Activated CD8-positive, alpha-beta memory T cell treated with anti-CD3 and anti-CD28 coated beads, Interleukin-2, amount 50 U/mL, for 48 hours (primary cell): ENCODE measurements at regions not wholly inside any gene's neighbourhood (a gene's known extent, or its start where the extent isn't known, plus 50 kb on each side); places are given as distances from the start of the nearest gene placed in this dataset.
"Not testable (repeated sequence)": the region's sequence is repeated elsewhere in the genome, so short reads cannot be mapped to it uniquely, and the experiment has no call there.

Experiments
- DNase-seq: peaks from one replicate; pipeline ENCODE4 v3.0.0-alpha.2; 2020

DNA sequence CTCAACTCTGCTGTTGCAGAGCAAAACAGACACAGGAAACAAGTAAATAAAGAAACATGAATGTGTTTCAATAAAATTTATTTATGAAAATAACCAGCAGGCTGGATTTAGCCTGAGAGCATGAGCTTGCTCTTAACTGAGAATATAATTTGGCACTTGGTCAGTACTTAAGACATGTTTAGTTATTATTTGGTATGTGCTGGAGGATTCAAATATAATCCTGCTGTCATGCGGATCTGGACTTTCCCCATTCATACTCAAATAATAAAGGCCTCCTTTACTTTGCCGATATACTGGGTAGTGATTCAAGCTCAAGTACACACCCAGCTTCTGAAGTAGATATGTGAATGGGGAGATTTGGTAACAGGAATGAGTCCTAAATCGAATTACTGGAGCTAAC is 465.5 kb upstream of the HS3ST1 start:
- DNase-seq = no peak

DNA sequence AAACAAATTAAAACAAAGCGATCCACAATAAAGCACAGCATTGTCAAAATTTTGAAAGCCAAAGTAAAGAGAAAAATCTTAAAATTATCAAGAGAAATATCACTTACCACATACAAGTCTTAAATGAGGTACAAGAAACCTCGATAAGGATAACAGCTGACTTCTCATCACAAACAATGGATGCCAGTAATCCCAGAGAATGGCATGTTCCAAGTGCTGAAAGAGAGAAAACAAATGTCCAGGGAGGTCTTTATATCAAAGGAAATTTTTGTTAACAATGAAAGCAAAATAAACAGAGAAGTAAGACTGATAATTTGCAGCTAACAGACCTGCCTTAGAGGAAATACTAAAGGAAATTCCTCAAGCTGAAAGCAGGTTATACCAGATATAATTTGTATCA is 460.4 kb upstream of the HS3ST1 start:
- DNase-seq = no peak

DNA sequence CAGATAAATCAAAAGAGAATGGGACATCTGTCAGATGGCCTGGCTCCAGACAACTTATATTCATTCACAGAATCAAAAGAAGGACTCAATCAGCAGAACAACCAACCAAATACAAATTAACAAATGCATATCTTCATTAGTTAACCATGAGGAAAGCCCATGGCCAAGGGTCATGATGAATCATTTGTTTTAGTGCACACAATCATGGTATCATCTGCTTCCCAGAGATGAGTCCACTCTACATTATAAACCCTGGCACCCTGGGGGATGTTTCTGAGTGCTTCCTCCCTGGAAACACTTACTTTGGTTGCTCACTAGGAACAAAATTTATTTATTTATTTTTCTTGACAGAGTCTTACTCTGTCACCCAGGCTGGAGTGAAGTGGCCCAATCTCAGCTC is 453.3 kb upstream of the HS3ST1 start:
- no peak for DNase-seq

DNA sequence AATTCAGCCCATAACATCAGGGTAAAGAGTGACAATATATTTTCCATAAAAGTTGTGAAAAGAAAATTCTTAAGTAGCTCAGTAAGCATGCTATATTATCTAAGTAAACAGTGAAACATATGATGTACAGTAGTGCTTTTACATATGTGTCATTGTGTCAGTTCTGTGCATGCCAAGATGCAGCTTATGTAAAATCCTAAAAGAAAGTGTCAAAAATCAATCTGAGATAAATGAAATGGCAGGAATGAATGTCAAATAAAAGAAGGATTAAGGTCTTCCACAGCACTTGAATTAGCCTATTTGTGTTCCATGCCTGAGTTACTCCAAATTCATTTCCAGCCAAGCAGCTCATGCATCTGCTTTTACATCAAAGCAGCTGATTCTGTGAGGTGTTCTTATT is 452.7 kb upstream of the HS3ST1 start:
- no peak for DNase-seq

DNA sequence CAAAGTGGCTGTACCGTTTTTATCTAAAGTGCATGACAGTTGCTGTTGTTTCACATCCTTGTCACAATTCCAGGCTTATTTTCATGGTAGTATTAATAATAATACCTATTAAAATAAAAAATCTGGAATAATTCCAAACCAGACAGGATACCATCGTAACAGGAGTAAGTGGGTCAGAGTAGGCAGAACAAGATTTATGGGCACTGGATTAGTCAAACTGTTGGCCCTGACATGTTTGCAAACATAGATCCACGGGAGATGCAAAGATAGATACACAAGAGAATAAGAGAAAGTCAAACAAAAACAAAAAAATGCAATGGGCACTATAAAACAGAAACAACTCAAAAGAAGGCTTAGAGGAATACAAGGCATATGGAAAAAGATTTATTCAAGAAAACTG is 449.5 kb upstream of the HS3ST1 start:
- no peak for DNase-seq

DNA sequence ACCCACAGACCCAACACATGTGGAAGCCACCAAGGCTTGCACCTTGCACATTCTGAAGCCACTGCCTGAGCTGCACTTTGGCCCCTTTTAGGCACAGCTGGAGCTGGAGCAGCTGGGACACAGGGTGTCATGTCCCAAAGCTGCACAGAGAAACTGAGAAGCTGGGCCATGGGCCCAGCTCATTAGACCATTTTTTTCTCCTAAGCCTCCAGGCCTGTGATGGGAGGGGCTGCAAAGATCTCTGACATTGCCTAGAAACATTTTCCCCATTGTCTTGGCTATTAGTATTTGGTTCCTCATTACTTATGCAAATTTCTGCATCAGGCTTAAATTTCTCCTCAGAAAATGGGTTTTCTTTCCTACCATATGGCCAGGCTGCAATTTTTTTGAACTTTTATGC is 447.4 kb upstream of the HS3ST1 start:
- no peak for DNase-seq

DNA sequence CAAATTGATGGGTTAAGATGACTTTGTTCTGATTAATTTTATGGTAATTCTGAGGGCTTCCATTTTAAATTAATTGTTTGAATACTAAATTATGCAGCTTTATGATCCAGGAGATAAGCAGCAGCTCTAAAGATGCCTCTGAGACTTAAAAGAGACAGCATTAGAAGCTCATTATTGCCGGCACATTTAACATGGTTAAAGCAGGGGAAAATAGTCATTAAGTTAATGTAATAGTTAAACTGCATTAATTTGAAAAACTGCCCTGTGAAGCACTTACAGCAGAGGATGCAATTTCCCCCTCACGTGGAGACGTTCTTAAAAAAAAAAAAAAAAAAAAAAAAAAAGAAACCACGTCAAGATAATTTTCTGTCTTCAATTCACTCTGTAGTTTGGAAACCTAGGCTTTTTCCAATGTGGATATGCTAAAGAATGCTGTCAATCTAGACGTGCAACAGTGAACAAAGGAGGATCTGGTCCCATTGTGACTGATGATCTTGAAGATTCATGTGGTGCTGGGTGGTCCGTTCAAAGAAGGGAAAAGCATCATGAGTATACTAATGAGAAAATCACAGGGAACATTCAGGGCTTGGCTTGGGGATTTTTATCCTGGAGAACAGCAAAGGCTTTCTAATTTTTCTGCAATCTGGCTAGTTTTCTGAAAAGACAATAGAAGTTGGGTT is 440.6 kb upstream of the HS3ST1 start:
- no peak for DNase-seq

DNA sequence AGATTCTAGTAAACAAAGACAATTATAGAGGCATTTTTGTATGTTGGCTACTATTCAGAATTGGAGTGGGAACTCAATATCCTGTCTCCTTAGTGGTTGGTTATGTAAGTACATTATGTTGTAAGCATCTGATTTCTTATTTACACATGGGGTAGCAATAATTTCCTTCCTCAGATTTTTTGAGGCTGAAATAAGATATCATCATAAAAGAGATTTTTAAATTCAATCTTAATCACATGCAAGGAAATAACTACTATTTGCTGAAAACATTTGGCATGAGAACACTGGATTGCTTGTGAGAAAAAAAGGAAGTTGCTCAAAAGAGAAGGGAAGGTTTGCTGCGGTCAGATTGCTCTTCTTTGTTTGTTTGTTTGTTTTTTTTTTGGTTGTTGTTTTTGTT is 437.7 kb upstream of the HS3ST1 start:
- no peak for DNase-seq

DNA sequence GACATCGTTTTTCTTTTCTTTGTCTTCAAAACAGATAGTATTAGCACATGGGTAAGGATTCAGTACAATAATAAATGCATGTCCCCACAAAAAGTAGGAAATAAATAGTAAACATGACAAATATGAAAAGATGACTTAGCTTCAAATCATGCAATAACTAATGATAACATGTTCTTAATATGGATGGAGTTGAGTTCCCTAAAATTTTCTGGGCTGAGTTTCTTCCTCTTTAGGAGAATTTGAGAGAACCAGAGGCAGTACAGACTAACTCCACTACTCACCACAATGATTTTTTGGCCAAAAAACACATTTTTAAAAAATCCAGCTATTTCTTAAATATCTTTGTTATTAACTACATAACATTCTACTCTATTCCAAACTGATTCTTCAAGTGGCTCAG is 432.3 kb upstream of the HS3ST1 start:
- no peak for DNase-seq

DNA sequence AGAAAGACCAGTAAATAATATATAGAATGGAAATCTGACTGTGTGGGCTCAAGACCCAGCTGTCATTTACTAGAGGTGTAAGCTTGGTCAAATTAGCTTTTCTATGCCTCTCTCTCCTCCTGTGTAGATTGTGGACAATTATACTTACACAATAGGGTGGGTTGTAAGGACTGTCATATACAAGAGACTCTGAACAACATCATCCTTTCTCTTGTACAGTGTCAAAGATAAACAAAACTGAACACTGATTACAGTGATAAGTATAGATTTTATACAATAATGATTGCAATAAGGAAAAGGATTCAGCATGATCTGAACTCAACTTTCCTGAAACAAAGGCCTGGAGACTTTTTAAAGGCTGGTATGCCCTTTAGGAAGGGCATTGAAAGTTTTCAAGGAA is 429.2 kb upstream of the HS3ST1 start:
- DNase-seq = no peak

DNA sequence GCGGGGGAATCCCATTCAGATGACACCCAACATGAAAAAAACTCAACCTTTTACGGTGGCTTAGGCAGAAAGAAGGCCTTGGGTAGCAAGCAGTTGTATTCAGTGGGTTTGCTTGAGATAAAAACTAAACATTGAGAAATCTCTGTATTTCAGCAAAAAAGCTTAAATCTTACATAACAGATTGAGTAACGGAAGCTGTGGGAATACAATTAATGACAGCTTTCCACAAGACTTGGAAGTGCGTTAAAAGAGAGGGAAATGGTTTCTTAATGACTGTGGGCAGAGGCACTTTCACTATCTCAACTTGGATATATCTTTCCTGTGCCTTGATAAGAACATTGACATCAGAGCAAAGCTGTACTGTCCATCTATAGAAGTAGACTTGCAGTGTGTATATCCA is 418.5 kb upstream of the HS3ST1 start:
- DNase-seq = no peak

DNA sequence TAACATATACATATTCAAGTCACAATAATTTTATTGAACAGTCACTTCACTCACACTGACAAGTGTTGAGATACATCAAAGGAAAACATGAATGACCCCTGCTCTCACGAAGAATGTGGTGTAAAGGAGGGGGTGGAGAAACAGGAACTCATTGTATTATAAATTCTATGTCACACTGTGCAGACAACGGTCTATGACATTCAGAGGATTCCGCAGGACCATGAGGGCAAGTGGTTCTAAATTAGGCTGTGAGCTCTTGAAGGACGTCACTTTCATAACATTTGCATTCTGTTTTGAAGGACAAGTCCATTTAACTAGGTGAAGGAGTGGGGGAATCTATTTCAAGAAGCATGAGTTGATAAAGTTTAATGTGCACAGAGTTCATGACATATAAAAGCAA is 415.2 kb upstream of the HS3ST1 start:
- no peak for DNase-seq

DNA sequence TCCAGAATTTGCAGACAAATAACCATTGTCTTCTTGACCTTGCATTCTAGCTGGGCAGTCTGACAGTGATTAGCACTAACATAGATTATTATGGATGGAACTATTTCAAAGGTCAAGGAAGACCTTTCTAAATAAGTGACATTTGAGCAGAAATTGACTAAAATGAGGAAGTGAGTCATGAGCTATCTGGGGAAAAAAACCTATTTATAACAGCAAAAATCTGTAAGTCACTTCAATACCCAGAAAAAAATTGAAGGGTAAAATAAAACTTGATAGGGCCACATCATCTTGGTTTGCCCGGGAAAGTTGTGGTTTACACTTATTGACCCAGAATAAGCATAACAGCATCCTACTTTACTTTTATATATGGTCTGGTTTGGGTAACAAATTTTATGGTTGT is 414.6 kb upstream of the HS3ST1 start:
- no peak for DNase-seq

DNA sequence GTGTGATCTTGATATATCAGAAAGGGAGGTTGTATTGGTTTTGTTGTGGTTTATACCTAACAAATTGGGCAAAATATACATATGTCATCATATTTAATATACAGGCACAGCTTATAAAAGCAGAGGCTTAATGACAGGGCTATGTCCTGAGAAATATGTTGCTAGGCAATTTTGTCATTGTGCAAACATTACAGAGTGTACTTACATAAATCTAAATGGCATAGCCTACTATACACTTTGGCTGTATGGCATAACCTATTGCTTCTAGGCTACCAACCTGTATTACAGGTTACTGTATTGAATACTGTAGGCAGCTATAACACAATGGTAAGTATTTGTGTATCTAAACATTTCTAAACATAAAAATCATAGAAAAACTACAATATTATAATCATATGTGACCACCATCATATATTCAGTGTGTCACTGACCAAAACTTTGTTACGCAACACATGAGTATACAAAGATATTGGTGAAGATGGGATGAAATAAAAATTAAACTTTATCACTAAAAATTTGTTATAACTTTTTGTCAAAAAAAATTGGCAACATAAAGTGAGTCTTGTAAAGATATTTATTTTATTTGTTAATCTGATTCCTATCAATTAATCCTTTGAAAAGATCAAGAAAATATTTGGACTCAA is 414.0 kb upstream of the HS3ST1 start:
- no peak for DNase-seq

DNA sequence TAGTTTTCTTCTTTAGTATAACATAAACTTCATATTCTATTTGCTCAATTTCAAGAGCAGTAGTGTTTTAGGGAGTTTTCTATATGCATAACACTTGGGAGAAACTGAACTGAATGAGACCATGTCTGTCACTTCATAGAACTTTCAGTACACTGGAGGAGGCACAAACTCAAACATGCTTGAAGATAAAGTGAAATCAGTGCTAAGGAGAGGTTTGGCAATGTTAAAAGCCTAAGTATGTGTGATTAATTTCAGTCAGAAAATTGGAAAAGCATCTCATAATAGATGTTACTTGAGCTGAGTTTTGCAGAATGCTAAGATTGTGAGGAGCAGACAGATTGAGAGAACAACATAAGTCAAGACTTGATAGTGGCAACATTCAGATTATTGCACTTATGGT is 411.2 kb upstream of the HS3ST1 start:
- DNase-seq = no peak

DNA sequence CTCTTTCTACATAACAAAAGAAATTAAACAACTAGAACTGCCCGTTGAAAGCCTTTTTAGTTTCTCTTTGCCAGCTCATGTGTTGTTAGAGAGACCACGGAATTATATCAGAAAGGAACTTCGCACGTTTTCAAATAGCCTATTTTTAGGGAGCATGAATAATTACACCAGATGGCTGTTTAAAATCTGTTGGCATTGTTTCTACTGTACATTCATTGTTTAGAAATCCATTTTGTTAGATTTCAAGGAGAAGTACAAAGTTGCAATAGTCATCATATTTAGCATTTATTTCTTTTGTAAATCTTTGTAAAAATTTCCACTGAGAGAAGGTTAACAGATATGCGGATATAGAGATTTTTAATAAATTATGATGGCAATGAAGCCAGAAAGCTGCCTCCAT is 403.0 kb upstream of the HS3ST1 start:
- DNase-seq = no peak

DNA sequence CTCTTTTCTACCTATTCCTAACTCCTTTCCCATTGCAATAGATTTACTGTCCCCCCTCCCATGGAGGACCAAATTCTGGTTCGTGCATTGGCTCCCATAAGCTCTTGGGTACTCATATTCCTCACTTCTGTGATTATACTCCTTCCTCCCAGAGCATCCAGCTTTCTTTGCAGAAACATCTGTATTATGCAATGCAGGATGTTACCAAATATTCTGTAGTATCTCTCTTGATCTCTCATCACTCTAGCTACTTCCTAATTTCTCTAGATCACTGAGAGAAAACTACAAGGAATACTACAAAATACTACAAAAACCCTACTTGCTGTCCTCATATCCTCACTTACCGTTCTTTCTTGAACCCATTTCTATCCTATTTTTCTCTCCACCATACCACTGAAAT is 395.9 kb upstream of the HS3ST1 start:
- no peak for DNase-seq

DNA sequence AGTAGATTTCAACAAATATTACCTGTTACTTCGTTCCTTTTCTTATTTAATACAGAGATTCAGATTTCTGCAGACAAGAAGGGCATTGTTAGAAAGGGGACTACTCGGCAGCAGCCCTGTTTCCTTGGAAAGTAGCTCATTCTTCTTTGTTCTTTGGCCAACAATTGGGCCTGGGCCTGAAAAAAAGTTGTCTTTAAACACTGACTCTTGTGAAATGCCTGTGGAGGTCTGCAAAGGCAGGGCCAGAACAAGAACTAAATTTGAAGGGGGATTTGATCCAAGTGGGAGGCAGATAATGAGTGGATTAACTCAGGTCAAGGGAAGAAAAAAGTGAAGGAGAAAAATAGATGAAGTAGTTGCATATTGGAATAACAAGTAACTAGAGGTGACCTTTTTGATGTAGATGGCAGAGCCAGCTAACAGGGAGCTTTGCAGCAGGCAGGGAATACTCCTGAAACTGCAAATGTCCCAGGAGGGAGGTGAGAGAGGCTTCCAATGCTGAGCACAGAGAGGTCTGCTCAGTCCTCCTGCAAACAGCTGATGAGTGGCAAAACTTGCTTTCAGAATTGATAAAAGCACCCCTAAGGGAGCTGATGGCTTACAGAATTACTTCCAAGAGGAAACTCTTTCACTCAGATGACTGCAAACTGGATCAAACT is 393.2 kb upstream of the HS3ST1 start:
- DNase-seq = no peak

DNA sequence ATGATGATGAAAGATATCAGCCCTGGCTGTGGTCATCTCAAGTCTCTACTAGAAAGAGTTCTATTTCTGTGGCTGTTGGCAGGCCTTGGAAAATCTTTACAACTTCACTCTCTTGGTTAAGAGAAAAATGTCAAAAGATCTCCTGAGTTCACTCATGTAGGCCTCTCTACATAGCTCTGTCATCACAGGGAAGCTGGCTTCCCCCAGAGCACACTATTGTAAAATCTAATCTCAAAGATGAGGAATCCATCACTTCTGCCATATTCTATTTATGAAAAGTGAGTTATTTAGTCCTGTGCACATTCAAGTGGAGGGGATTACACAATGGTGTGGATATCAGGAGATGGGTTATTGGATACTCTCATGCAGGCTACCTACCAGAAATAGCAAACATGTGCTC is 388.4 kb upstream of the HS3ST1 start:
- no peak for DNase-seq

DNA sequence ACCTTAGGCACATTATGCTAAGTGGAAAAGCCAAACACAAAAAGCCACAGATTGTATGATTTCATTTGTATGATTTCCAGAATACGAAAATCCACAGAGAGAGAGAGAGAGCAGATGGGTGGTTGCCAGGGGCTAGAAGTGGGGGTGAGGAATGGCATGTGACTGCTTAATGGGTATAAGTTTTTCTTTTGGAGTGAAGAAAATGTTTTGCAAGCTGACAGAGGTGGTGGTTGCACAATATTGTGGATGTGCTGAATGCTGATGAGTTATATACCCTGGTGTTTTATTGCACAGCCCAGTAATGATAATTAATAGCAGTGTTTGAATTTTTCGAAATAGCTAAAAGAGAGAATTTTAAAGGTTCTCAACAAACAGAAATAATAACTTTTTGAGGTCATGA is 386.1 kb upstream of the HS3ST1 start:
- DNase-seq = no peak

DNA sequence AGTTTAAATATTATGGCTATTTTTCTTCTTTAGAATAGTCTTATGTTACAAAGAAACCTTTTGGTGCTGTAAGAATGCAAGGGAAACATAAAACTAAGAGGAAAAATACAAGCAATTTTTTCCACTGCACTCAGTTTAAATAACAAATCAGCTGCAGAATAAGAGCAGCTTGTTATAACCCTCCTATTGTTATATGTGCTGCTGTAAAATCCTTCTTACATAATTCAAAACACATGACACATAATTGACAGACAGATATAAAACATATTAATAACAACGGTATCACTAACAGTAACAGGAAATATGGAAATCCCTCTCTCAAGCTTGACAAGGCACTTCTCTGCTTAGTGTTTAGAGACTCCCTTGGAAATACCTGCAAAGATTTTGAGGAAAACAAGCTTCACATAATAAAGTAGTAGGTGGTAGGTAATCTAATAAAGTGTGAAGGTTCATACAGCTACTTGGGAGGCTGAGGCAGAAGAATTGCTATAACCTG is 385.3 kb upstream of the HS3ST1 start:
- no peak for DNase-seq

DNA sequence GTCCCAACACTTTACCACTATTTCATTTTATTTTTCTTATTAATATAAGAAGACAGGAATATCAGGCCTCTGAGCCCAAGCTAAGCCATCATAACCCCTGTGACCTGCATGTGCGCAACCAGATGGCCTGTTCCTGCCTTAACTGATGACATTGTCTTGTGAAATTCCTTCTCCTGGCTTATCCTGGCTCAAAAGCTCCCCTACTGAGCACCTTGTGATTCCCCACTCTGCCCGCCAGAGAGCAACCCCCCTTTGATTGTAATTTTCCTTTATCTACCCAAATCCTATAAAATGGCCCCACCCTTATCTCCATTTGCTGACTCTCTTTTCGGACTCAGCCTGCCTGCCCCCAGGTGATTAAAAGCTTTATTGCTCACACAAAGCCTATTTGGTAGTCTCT is 382.8 kb upstream of the HS3ST1 start:
- DNase-seq = not testable (repeated sequence)

DNA sequence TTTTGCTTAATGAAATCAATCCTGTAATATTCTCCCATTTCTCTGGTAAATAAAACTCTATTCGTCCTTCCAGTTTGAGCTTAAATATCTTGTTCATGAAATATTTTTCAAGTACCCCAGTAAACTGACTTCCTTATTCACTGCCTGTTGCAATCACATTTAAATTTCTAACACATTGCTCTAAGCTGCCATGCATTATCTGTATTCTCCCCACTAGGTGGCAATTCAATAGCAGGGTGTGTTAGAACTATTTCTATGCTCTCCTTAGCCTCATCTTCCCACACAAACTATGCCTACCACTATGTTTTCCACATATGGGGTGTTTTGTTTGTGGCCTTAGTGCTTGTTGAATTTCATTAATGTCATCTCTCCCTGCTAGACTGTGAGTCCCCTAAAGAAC is 377.1 kb upstream of the HS3ST1 start:
- no peak for DNase-seq
